ENCODE measurements at regions not wholly inside any gene's neighbourhood (a gene's known extent, or its start where the extent isn't known, plus 50 kb on each side); places are given as distances from the start of the nearest gene placed in this dataset.

DNA sequence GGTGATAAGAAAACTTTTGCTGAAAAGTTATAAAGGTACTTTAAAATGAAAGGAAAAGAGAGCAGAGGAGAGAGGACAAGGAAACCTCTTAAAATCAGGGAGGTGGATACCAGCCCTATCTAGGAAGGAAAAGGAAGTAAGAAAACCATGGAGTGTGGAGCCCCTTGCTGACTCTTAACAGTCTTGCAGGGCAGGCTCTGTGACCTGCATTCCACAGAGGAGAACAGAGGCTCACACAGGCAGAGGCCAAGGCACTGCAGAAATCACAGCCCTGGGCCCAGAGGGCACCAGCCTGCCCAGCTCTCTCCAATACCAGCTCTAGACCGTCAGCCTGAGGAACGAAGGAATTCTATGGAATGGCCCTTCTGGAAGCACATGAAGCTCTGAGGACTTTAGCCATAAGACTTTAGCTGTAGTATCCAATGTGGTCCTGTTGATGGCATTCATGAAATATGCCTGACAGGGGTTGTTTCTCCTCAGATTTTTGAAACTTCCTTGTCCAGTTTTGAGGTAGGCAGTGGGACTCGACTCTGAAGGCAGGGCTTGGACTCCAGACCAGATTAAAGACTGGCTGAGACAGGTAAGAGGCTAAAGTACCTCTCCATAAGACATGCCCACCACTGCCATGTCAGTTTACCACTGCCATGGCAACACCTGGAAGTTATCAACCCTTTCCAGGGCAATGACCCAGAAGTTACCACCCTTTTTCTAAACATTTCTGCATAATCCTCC is 216.3 kb downstream of the ANAPC1 start:
- CTCF ChIA-PET (ENCODE audit: partially characterized antibody), result interaction anchor here (1.0 kb wide), 1 partner anchor 8 kb away, joined by 3 read pairs; no protein-coding TSS in a partner anchor
- H4K5ac ChIP-seq (ENCODE audit: insufficient read length, low read depth, low read length), result no peak overlapping the region

More for the DNA sequence above, 216.3 kb downstream of the ANAPC1 start:
- no peak overlapping the region for H2BK20ac ChIP-seq (ENCODE audit: low read length)
- H3K4me1 ChIP-seq (replicated peaks in 1 of 4; ENCODE audit: control insufficient read depth in 3 of 4, insufficient read depth in 4 of 4, low read length in 3 of 4), result no peaks in the 10 kb centered on the region
- no peak overlapping the region for H3K9ac ChIP-seq (replicated peaks in 1 of 4; ENCODE audit: extremely low read depth in 1 of 4, low read depth in 3 of 4, low read length in 3 of 4)
- H4K8ac ChIP-seq (ENCODE audit: extremely low read depth, insufficient read depth, low read length), result no peak overlapping the region
- H3K9me3 ChIP-seq (ENCODE audit: insufficient read depth in 2 of 2, low read depth in 1 of 2, low read length in 1 of 2), result peaks cover 11 to 21% of the 10 kb centered on the region in 2 experiments; a peak in 3 of 4 replicates
- H2AK5ac ChIP-seq (ENCODE audit: low read depth, low read length), result no peak overlapping the region
- no peaks in the 10 kb centered on the region for H3K36me3 ChIP-seq (ENCODE audit: control insufficient read depth in 2 of 4, insufficient read depth in 4 of 4, low read length in 3 of 4)
- H3K14ac ChIP-seq (ENCODE audit: insufficient read length), result no peak overlapping the region
- no peak overlapping the region for H3K4me3 ChIP-seq (ENCODE audit: extremely low read depth in 1 of 4, insufficient read depth in 2 of 4, low read depth in 3 of 4, low read length in 4 of 4)
- H3K23me2 ChIP-seq (ENCODE audit: low read depth, low read length), result peaks cover 5% of the 10 kb centered on the region; the same call in 1 of the 2 replicates
- FAIRE-seq (no peak), DNase-seq (ENCODE audit: low read depth in 1 of 2, low spot score in 2 of 2) (peak in 1 of 2 experiments; percentile 24)
- no peaks in the 10 kb centered on the region for H4K20me1 ChIP-seq (replicated peaks in 1 of 2; ENCODE audit: control insufficient read depth in 1 of 2, insufficient read depth in 2 of 2, low read length in 2 of 2)
- H3K56ac ChIP-seq (replicated peaks; ENCODE audit: insufficient read length, low read depth, low read length), result no peak overlapping the region
- WGBS, 2 experiments (ENCODE audit: extremely low coverage in 1 of 2, insufficient coverage in 1 of 2, insufficient read length in 1 of 2, insufficient replicate concordance in 2 of 2, low coverage in 1 of 2, low lambda C conversion rate in 2 of 2, missing lambda C conversion rate in 1 of 2), result 87% methylated on average over 3 of the region's 3 CpGs; no CpG with 5 or more reads in 1 of the 2 experiments
- POLR2A ChIA-PET (ENCODE audit: partially characterized antibody), result no interaction called here
- H3K79me1 ChIP-seq (ENCODE audit: low read depth, low read length), result no peaks in the 10 kb centered on the region
- no peak overlapping the region for H3K23ac ChIP-seq (ENCODE audit: insufficient read length)
- no peak overlapping the region for H3K4me2 ChIP-seq (ENCODE audit: insufficient read depth in 1 of 2, low read depth in 2 of 2, low read length in 2 of 2)
- no peak overlapping the region for H3K27ac ChIP-seq (ENCODE audit: low read depth, low read length)
- H2BK12ac ChIP-seq (ENCODE audit: low read depth, low read length), result no peak overlapping the region
- H3K4ac ChIP-seq (replicated peaks; ENCODE audit: insufficient read length, low read depth, low read length), result no peak overlapping the region
- no peak overlapping the region for H2BK120ac ChIP-seq (replicated peaks; ENCODE audit: low read depth, low read length)
- TF ChIP-seq CHD1 (IDR thresholded peaks at IDR 0.05; ENCODE audit: low read depth, low read length), result no peak
- peak; percentile 59 to 64 for TF ChIP-seq RAD21 (IDR thresholded peaks at IDR 0.05 in 1 of 2, conservative IDR thresholded peaks at IDR 0.05 in 1 of 2; ENCODE audit: low read depth in 2 of 2, low read length in 2 of 2)
- TF ChIP-seq, protein P1, sequence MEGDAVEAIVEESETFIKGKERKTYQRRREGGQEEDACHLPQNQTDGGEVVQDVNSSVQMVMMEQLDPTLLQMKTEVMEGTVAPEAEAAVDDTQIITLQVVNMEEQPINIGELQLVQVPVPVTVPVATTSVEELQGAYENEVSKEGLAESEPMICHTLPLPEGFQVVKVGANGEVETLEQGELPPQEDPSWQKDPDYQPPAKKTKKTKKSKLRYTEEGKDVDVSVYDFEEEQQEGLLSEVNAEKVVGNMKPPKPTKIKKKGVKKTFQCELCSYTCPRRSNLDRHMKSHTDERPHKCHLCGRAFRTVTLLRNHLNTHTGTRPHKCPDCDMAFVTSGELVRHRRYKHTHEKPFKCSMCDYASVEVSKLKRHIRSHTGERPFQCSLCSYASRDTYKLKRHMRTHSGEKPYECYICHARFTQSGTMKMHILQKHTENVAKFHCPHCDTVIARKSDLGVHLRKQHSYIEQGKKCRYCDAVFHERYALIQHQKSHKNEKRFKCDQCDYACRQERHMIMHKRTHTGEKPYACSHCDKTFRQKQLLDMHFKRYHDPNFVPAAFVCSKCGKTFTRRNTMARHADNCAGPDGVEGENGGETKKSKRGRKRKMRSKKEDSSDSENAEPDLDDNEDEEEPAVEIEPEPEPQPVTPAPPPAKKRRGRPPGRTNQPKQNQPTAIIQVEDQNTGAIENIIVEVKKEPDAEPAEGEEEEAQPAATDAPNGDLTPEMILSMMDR (IDR thresholded peaks at IDR 0.05; ENCODE audit: control extremely low read depth in 1 of 3, insufficient read depth in 1 of 3, low read depth in 1 of 3, low read length in 3 of 3), result peak in 2 of 3 experiments; percentile 22 to 29; a peak in 2 of 4 replicates
- no peak overlapping the region for H2AFZ ChIP-seq (ENCODE audit: low read length)
- no peak overlapping the region for H2BK5ac ChIP-seq (ENCODE audit: low read depth, low read length)
- H4K91ac ChIP-seq (replicated peaks; ENCODE audit: insufficient read length, low read length), result no peak overlapping the region
- no peak overlapping the region for H2BK15ac ChIP-seq (ENCODE audit: low read length)
- no peak overlapping the region for H3K18ac ChIP-seq (ENCODE audit: extremely low read depth, low read length)
- H3K79me2 ChIP-seq (ENCODE audit: control insufficient read depth in 1 of 2, insufficient read depth in 2 of 2, low read length in 2 of 2), result no peaks in the 10 kb centered on the region
- H3K27me3 ChIP-seq (replicated peaks in 1 of 4; ENCODE audit: control insufficient read depth in 3 of 4, extremely low read depth in 1 of 4, insufficient read depth in 3 of 4, low read length in 3 of 4), result no peaks in the 10 kb centered on the region

Data from H1 (cell line).